Breast epithelium (tissue), 3 donors: ENCODE measurements at regions not wholly inside any gene's neighbourhood (a gene's known extent, or its start where the extent isn't known, plus 50 kb on each side); places are given as distances from the start of the nearest gene placed in this dataset.

Source experiments
- POLR2AphosphoS5 ChIP-seq, 3 donors: sonication (generic); formaldehyde crosslinking; IDR thresholded peaks; one replicate each; pipeline ENCODE4 v1.6.1; 2017; ENCODE audit warnings: antibody characterized with exemption in 3 of 3
- TF ChIP-seq, protein P1 (sequence below), 3 donors: fragments of 450-650 bp; IDR thresholded peaks; one replicate each; pipeline ENCODE4 v1.5.1; 2016 to 2017; ENCODE audit warnings: antibody characterized with exemption in 3 of 3, mild to moderate bottlenecking in 3 of 3, moderate library complexity in 3 of 3

DNA sequence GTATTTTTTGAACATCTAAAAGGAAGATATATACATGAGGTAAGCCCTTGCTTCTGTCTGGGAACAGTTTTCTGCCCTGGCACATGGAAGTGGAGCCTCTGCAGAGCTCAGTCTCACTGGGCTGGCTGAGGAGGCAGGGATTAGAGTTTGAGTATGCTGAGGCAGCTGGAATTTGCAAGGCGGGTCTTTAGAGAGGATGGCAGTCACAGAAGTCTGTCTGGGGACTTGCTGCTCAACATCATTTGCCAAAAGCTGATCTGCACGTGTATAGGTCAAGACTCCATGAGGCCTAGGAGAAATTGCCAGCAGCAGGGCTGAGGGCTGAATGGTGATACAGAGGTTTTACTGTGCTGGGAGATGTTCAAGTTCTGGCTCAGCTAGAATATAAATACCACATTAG lies 163.6 kb upstream of the ANK2 start:
- no peak for TF ChIP-seq POLR2AphosphoS5 (IDR thresholded peaks at IDR 0.05)
- TF ChIP-seq, protein P1, sequence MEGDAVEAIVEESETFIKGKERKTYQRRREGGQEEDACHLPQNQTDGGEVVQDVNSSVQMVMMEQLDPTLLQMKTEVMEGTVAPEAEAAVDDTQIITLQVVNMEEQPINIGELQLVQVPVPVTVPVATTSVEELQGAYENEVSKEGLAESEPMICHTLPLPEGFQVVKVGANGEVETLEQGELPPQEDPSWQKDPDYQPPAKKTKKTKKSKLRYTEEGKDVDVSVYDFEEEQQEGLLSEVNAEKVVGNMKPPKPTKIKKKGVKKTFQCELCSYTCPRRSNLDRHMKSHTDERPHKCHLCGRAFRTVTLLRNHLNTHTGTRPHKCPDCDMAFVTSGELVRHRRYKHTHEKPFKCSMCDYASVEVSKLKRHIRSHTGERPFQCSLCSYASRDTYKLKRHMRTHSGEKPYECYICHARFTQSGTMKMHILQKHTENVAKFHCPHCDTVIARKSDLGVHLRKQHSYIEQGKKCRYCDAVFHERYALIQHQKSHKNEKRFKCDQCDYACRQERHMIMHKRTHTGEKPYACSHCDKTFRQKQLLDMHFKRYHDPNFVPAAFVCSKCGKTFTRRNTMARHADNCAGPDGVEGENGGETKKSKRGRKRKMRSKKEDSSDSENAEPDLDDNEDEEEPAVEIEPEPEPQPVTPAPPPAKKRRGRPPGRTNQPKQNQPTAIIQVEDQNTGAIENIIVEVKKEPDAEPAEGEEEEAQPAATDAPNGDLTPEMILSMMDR (IDR thresholded peaks at IDR 0.05): no peak
